ENCODE measurements at regions not wholly inside any gene's neighbourhood (a gene's known extent, or its start where the extent isn't known, plus 50 kb on each side); places are given as distances from the start of the nearest gene placed in this dataset.

DNA sequence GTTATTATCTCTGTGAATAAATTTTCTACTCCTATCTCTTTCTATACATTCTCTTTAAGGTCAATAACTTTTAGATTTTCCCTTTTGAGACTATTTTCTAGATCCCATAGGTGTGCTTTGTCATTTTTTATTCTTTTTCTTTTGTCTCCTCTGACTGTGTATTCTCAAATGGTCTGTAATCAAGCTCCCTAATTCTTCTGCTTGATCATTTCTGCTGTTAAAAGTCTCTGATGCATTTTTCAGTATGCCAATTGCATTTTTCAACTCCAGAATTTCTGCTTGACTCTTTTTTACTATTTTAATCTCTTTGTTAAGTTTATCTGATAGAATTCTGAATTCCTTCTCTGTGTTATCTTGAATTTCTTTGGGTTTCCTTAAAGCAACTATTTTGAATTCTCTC, 78.2 kb downstream of the THNSL1 start:
- TF ChIP-seq, protein P1, sequence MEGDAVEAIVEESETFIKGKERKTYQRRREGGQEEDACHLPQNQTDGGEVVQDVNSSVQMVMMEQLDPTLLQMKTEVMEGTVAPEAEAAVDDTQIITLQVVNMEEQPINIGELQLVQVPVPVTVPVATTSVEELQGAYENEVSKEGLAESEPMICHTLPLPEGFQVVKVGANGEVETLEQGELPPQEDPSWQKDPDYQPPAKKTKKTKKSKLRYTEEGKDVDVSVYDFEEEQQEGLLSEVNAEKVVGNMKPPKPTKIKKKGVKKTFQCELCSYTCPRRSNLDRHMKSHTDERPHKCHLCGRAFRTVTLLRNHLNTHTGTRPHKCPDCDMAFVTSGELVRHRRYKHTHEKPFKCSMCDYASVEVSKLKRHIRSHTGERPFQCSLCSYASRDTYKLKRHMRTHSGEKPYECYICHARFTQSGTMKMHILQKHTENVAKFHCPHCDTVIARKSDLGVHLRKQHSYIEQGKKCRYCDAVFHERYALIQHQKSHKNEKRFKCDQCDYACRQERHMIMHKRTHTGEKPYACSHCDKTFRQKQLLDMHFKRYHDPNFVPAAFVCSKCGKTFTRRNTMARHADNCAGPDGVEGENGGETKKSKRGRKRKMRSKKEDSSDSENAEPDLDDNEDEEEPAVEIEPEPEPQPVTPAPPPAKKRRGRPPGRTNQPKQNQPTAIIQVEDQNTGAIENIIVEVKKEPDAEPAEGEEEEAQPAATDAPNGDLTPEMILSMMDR (IDR thresholded peaks at IDR 0.05; ENCODE audit: poor library complexity) = no peak
- TF ChIP-seq EZH2phosphoT487 (IDR thresholded peaks at IDR 0.05; ENCODE audit: low read depth, severe bottlenecking, unreplicated experiment) (no peak), EZH2 (IDR thresholded peaks at IDR 0.05; ENCODE audit: borderline replicate concordance) (no peak)

All from hepatocyte (in vitro differentiated cells).